ENCODE measurements at regions not wholly inside any gene's neighbourhood (a gene's known extent, or its start where the extent isn't known, plus 50 kb on each side); places are given as distances from the start of the nearest gene placed in this dataset.

DNA sequence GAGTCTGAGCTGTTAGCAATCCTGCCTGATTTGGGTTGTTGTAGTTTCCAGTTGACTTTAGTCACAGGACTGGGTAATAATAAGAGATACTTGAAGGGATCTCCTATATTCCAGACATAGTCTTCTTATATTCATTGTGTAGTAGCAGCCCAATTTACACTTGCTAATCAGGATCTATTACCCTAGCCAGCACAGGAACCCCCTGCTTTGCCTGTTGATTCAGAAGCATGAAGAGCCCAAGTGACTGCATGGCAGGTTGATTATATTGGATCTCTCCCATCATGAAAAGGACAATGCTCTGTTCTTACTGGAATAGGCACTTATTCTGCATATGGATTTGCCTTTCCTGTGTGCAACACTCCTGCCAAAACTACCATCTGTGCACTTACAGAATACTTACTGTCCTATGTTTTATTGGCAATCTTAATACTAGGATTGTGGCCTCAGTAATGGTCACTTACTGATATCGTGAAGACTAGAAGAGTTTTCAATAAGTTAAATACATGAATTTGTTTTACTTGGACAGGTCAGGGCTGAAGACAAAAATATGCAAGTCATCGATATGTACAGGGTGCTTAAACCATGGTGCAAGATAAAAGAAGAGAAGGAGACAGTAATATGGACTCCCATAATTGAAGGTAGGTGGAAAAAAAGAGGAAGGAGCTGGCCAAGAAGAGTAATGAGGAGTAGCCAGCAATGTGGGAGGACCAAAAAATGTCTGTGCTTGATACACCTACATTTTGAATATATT, 304.1 kb downstream of the MCTP2 start:
- no peak overlapping the region for H3K27ac ChIP-seq (ENCODE audit: low read depth, low read length)

DNA sequence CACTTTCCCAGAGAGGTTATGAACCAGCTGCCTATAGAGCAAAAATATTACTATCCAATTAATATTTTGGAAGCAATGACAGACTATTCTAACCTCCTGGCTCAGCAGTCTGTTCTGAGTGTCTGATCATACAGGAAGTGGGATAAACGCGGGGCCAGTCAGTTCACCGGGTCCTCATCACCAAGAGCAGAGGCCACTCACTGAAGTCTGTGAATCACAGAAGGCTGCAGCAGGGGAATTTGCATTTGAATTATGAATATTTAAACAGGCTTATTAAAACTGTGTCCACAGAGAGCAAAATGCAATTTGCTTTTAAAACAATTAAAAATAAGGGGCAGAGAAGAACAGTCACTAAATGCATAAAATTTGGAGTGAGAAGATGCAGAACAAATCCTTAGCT, 305.2 kb downstream of the MCTP2 start:
- no peak overlapping the region for H3K9ac ChIP-seq (ENCODE audit: low read depth in 1 of 2, low read length in 2 of 2)
- no peaks in the 10 kb centered on the region for H3K36me3 ChIP-seq (ENCODE audit: control insufficient read depth in 1 of 2, insufficient read depth in 2 of 2, low read length in 2 of 2)
- no peaks in the 10 kb centered on the region for H3K4me1 ChIP-seq (ENCODE audit: control insufficient read depth in 1 of 2, insufficient read depth in 2 of 2, low read length in 2 of 2)
- no peak overlapping the region for H3K27ac ChIP-seq (ENCODE audit: low read depth, low read length)
- H3K9me3 ChIP-seq (ENCODE audit: control insufficient read depth in 1 of 2, low read length in 2 of 2) = no peaks in the 10 kb centered on the region
- peaks cover 0 to 3% of the 10 kb centered on the region in 2 donors for H3K27me3 ChIP-seq (ENCODE audit: control insufficient read depth in 1 of 2, insufficient read depth in 2 of 2, low read length in 2 of 2)
- H3K4me3 ChIP-seq (ENCODE audit: low read depth in 1 of 2, low read length in 2 of 2) = no peak overlapping the region

More for the DNA sequence above, 304.1 kb downstream of the MCTP2 start:
- no peak overlapping the region for H3K9ac ChIP-seq (ENCODE audit: low read depth in 1 of 2, low read length in 2 of 2)
- no peaks in the 10 kb centered on the region for H3K36me3 ChIP-seq (ENCODE audit: control insufficient read depth in 1 of 2, insufficient read depth in 2 of 2, low read length in 2 of 2)
- no peak overlapping the region for H3K4me3 ChIP-seq (ENCODE audit: low read depth in 1 of 2, low read length in 2 of 2)
- peaks cover 0 to 3% of the 10 kb centered on the region in 2 donors for H3K27me3 ChIP-seq (ENCODE audit: control insufficient read depth in 1 of 2, insufficient read depth in 2 of 2, low read length in 2 of 2)
- no peaks in the 10 kb centered on the region for H3K4me1 ChIP-seq (ENCODE audit: control insufficient read depth in 1 of 2, insufficient read depth in 2 of 2, low read length in 2 of 2)
- no peaks in the 10 kb centered on the region for H3K9me3 ChIP-seq (ENCODE audit: control insufficient read depth in 1 of 2, low read length in 2 of 2)

DNA sequence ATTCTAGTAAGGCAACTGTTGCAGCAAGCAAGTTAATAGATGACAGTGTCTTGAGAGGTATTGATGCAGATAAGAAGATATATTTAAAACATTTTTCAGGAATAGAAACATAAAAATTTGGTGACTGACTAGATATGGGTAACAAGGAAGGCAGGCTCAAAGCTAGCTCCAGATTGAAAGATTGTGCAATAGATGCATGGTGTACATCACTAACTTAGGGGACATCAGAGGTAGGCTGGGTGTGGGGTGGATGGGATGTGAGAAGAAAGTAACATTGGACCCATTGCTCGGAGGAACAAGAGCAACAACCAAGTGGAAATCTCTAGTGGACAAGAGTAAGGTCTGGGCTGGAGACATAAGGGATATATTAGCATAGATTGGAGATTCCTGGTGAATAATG, 306.9 kb downstream of the MCTP2 start:
- no peaks in the 10 kb centered on the region for H3K36me3 ChIP-seq (ENCODE audit: control insufficient read depth in 1 of 2, insufficient read depth in 2 of 2, low read length in 2 of 2)
- no peak overlapping the region for H3K9ac ChIP-seq (ENCODE audit: low read depth in 1 of 2, low read length in 2 of 2)
- H3K4me1 ChIP-seq (ENCODE audit: control insufficient read depth in 1 of 2, insufficient read depth in 2 of 2, low read length in 2 of 2) = no peaks in the 10 kb centered on the region
- peaks cover 0 to 3% of the 10 kb centered on the region in 2 donors for H3K27me3 ChIP-seq (ENCODE audit: control insufficient read depth in 1 of 2, insufficient read depth in 2 of 2, low read length in 2 of 2)
- H3K27ac ChIP-seq (ENCODE audit: low read depth, low read length) = no peak overlapping the region
- H3K9me3 ChIP-seq (ENCODE audit: control insufficient read depth in 1 of 2, low read length in 2 of 2) = no peaks in the 10 kb centered on the region
- no peak overlapping the region for H3K4me3 ChIP-seq (ENCODE audit: low read depth in 1 of 2, low read length in 2 of 2)

DNA sequence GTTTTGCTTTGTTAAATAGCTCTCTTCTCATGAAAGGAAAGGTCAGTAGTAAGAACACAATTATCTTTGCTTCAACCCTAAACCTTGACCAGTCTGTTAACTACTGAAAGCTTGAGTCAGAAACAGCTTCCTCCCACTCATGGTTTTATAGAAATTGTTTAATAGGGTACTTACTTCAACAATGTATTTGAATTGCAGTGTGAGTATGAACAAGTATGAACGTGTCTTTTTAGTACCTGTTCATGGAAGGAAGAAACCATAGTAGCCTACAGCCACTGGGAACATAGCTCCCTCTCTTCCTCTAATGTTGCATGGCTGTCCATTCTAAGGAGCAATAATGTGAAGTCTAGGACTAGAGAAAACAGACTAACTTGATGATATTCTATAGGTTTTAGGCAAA, 311.0 kb downstream of the MCTP2 start:
- Histone ChIP-seq H3K36me3 (ENCODE audit: control insufficient read depth in 1 of 2, insufficient read depth in 2 of 2, low read length in 2 of 2) (no peaks in the 10 kb centered on the region), H3K9ac (ENCODE audit: low read depth in 1 of 2, low read length in 2 of 2) (no peak overlapping the region), H3K4me3 (ENCODE audit: low read depth in 1 of 2, low read length in 2 of 2) (no peak overlapping the region), H3K27me3 (ENCODE audit: control insufficient read depth in 1 of 2, insufficient read depth in 2 of 2, low read length in 2 of 2) (no peaks in the 10 kb centered on the region), H3K9me3 (ENCODE audit: control insufficient read depth in 1 of 2, low read length in 2 of 2) (no peaks in the 10 kb centered on the region), H3K27ac (ENCODE audit: low read depth, low read length) (no peak overlapping the region), H3K4me1 (ENCODE audit: control insufficient read depth in 1 of 2, insufficient read depth in 2 of 2, low read length in 2 of 2) (no peaks in the 10 kb centered on the region)

DNA sequence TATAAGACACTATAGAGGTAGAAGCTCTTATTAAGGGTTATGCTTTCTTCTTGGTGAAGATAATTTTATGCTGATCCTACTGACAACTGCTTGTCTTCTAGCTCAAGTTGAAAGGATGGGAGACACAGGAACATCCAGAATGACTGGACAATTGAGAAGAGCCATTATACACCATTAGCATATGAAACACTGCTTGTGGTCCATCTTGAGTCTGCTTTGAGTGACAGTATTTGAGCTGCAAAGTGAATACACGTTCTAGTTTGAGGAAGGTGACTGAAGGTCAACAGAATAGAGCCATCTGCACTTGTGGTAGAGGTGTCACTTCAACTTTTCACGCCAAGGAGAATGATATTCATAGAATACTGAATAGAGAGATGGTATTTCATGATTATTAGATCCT, 315.4 kb downstream of the MCTP2 start:
- Histone ChIP-seq H3K36me3 (ENCODE audit: control insufficient read depth in 1 of 2, insufficient read depth in 2 of 2, low read length in 2 of 2) (no peaks in the 10 kb centered on the region), H3K4me1 (ENCODE audit: control insufficient read depth in 1 of 2, insufficient read depth in 2 of 2, low read length in 2 of 2) (no peaks in the 10 kb centered on the region), H3K27me3 (ENCODE audit: control insufficient read depth in 1 of 2, insufficient read depth in 2 of 2, low read length in 2 of 2) (no peaks in the 10 kb centered on the region), H3K9me3 (ENCODE audit: control insufficient read depth in 1 of 2, low read length in 2 of 2) (no peaks in the 10 kb centered on the region), H3K27ac (ENCODE audit: low read depth, low read length) (no peak overlapping the region), H3K9ac (ENCODE audit: low read depth in 1 of 2, low read length in 2 of 2) (no peak overlapping the region), H3K4me3 (ENCODE audit: low read depth in 1 of 2, low read length in 2 of 2) (no peak overlapping the region)

DNA sequence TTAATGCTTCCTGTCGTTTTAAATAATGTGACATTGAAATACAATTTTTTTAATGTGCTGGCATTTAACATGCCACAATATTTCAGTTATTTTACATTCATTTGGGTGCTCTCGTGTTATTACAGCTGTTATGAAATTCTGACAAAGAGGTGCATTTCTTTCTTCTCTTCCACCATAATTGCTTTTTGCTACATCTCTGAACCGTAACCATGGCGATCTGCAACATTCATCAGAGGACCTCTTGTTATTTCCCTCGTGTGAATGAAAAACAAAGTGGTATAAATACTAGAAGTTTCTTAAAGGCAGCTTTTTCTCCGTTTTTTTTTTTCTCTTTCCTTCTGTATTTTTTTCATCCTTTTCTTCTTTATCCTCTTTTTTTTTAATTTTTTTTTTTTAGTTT, 316.4 kb downstream of the MCTP2 start:
- H3K9ac ChIP-seq (ENCODE audit: low read depth in 1 of 2, low read length in 2 of 2) = no peak overlapping the region
- H3K9me3 ChIP-seq (ENCODE audit: control insufficient read depth in 1 of 2, low read length in 2 of 2) = no peaks in the 10 kb centered on the region
- H3K27ac ChIP-seq (ENCODE audit: low read depth, low read length) = no peak overlapping the region
- no peaks in the 10 kb centered on the region for H3K36me3 ChIP-seq (ENCODE audit: control insufficient read depth in 1 of 2, insufficient read depth in 2 of 2, low read length in 2 of 2)
- H3K4me3 ChIP-seq (ENCODE audit: low read depth in 1 of 2, low read length in 2 of 2) = no peak overlapping the region
- no peaks in the 10 kb centered on the region for H3K27me3 ChIP-seq (ENCODE audit: control insufficient read depth in 1 of 2, insufficient read depth in 2 of 2, low read length in 2 of 2)
- no peaks in the 10 kb centered on the region for H3K4me1 ChIP-seq (ENCODE audit: control insufficient read depth in 1 of 2, insufficient read depth in 2 of 2, low read length in 2 of 2)

DNA sequence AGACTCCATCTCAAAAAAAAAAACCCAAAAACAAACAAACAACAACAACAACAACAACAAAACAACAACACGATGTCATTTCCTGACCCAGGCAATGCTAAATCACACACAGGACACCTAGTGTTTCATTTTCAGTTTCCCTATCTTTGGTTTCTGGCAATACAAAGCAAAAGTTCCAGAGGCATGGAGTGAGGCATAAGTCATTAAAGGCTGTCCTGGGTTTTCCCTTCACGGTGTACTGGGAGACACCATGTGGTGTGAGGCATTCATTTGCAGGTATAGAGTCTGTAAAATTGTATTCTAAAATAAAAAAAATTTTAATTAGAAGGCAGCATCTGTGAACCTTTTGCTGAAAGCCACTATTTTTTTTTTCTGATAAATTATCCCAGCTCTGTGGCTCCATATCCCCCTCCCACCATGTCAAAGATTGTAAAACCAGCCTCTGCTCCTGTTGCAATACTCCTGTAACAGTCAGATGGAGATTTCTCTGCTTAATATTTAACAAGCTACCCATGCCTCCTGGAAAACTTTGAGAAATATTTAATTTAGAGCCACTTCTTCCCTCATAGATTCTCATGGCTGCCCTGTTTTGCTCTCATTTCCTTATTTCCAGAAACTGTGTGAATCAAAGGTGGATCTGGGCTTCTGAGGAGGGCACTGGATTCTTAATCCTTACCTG, 324.6 kb downstream of the MCTP2 start:
- Histone ChIP-seq H3K27me3 (ENCODE audit: control insufficient read depth in 1 of 2, insufficient read depth in 2 of 2, low read length in 2 of 2) (no peaks in the 10 kb centered on the region), H3K36me3 (ENCODE audit: control insufficient read depth in 1 of 2, insufficient read depth in 2 of 2, low read length in 2 of 2) (no peaks in the 10 kb centered on the region), H3K4me3 (ENCODE audit: low read depth in 1 of 2, low read length in 2 of 2) (no peak overlapping the region), H3K9ac (ENCODE audit: low read depth in 1 of 2, low read length in 2 of 2) (no peak overlapping the region), H3K27ac (ENCODE audit: low read depth, low read length) (no peak overlapping the region), H3K4me1 (ENCODE audit: control insufficient read depth in 1 of 2, insufficient read depth in 2 of 2, low read length in 2 of 2) (no peaks in the 10 kb centered on the region), H3K9me3 (ENCODE audit: control insufficient read depth in 1 of 2, low read length in 2 of 2) (no peaks in the 10 kb centered on the region)

DNA sequence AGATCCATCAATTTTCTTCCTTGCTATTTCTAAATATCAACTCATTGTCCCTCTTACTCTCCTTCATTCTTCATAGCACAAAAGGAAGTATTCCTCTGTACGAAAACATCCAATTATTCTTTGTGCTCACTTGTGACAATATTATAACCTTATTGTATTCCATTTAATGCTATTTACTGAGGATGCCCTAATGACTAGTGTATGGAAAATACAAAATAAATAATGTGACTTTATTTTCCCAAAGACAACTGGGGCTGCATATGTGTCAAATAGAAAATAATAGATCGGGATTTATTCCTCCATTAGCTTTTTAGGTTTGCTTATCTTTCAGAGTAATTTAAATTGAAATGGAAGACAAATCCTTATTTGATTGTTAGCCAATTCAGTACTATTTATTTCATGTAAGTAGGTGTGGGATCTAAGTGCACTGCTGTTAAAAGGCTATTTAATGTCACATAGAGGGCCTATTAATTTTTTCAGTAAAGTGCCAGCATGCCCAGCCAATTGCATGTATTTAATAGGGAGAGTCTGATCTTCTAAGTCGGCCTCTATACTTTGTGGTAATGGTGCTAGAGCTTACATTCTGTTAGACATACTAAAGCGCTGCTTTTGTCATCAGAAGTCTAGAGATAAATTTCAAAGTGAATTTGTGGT, 329.8 kb downstream of the MCTP2 start:
- no peaks in the 10 kb centered on the region for H3K27me3 ChIP-seq (ENCODE audit: control insufficient read depth in 1 of 2, insufficient read depth in 2 of 2, low read length in 2 of 2)
- H3K27ac ChIP-seq (ENCODE audit: low read depth, low read length) = no peak overlapping the region
- no peak overlapping the region for H3K9ac ChIP-seq (ENCODE audit: low read depth in 1 of 2, low read length in 2 of 2)
- H3K36me3 ChIP-seq (ENCODE audit: control insufficient read depth in 1 of 2, insufficient read depth in 2 of 2, low read length in 2 of 2) = no peaks in the 10 kb centered on the region
- no peaks in the 10 kb centered on the region for H3K4me1 ChIP-seq (ENCODE audit: control insufficient read depth in 1 of 2, insufficient read depth in 2 of 2, low read length in 2 of 2)
- no peaks in the 10 kb centered on the region for H3K9me3 ChIP-seq (ENCODE audit: control insufficient read depth in 1 of 2, low read length in 2 of 2)
- H3K4me3 ChIP-seq (ENCODE audit: low read depth in 1 of 2, low read length in 2 of 2) = no peak overlapping the region

DNA sequence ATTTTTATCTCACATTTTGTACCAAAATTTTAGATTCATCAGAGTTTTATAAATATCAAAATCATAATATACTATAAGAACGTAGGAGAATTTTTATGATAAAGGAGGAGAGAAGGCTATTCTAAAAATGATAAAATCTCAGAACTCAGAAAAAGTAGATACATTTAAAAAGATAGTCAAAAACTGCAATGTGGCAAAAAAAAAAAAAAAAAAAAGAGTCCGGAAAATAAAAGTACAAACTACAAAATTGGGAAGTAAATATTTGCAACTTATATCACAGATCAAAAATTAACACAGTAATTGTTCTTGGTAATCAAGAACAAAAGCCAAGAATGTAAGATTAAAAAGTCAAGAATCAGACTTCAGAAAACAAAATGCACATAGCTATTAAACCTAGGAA, 332.1 kb downstream of the MCTP2 start:
- H3K27me3 ChIP-seq (ENCODE audit: control insufficient read depth in 1 of 2, insufficient read depth in 2 of 2, low read length in 2 of 2) = no peaks in the 10 kb centered on the region
- H3K36me3 ChIP-seq (ENCODE audit: control insufficient read depth in 1 of 2, insufficient read depth in 2 of 2, low read length in 2 of 2) = no peaks in the 10 kb centered on the region
- no peaks in the 10 kb centered on the region for H3K4me1 ChIP-seq (ENCODE audit: control insufficient read depth in 1 of 2, insufficient read depth in 2 of 2, low read length in 2 of 2)
- H3K9me3 ChIP-seq (ENCODE audit: control insufficient read depth in 1 of 2, low read length in 2 of 2) = no peaks in the 10 kb centered on the region
- H3K4me3 ChIP-seq (ENCODE audit: low read depth in 1 of 2, low read length in 2 of 2) = no peak overlapping the region
- H3K9ac ChIP-seq (ENCODE audit: low read depth in 1 of 2, low read length in 2 of 2) = no peak overlapping the region
- no peak overlapping the region for H3K27ac ChIP-seq (ENCODE audit: low read depth, low read length)

DNA sequence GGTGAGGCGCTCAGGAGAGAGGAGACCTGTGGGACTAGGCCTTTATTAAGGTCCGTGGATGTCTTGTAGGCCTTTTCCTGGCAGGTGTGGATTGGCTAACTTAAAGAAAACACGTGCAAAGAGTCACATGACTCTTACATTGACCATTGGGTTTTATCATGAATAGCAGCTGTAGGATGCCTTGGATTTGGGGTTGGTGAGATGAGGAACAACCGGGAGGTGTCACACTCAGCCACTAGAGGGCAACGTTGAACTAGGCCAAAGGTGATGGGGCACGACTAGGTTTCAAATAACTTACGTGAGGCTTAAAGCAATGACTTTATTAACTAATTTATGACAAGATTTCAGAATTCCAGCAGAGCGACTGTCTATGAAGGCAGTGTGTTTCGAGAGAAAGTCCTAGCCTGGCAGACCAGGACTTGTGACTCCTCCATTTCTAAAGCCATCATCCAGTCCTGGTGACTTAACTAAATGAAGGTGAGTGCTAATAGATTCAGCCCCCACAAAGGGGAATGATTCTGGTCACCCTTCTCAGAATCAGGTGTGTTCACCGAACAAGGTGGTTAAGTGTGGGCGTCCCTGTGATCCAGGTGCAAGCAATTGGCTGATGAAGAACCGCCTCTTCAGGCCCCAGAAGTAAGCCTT, 345.6 kb downstream of the MCTP2 start:
- H3K9me3 ChIP-seq (ENCODE audit: control insufficient read depth in 1 of 2, low read length in 2 of 2) = no peaks in the 10 kb centered on the region
- no peaks in the 10 kb centered on the region for H3K36me3 ChIP-seq (ENCODE audit: control insufficient read depth in 1 of 2, insufficient read depth in 2 of 2, low read length in 2 of 2)
- H3K27me3 ChIP-seq (ENCODE audit: control insufficient read depth in 1 of 2, insufficient read depth in 2 of 2, low read length in 2 of 2) = peaks cover 0 to 4% of the 10 kb centered on the region in 2 donors
- H3K27ac ChIP-seq (ENCODE audit: low read depth, low read length) = no peak overlapping the region
- H3K4me1 ChIP-seq (ENCODE audit: control insufficient read depth in 1 of 2, insufficient read depth in 2 of 2, low read length in 2 of 2) = no peaks in the 10 kb centered on the region
- H3K9ac ChIP-seq (ENCODE audit: low read depth in 1 of 2, low read length in 2 of 2) = no peak overlapping the region
- no peak overlapping the region for H3K4me3 ChIP-seq (ENCODE audit: low read depth in 1 of 2, low read length in 2 of 2)

All from duodenal mucosa (tissue), 2 donors.